Testis (tissue), 2 donors: ENCODE measurements at regions not wholly inside any gene's neighbourhood (a gene's known extent, or its start where the extent isn't known, plus 50 kb on each side); places are given as distances from the start of the nearest gene placed in this dataset.
"Not testable (repeated sequence)": the region's sequence is repeated elsewhere in the genome, so short reads cannot be mapped to it uniquely, and the experiment has no call there.

Source experiments
- DNase-seq: peaks from one replicate; pipeline ENCODE4 v3.0.0-alpha.2; 2019
- H3K27ac ChIP-seq, 2 donors: fragments of 200-600 bp; sonication (generic); one replicate each; pipeline ENCODE4 v1.5.1; 2019
- H3K27me3 ChIP-seq: fragments of 200-600 bp; sonication (generic); one replicate; pipeline ENCODE4 v1.5.1; 2019
- H3K36me3 ChIP-seq: fragments of 200-600 bp; sonication (generic); one replicate; pipeline ENCODE4 v1.5.1; 2017; ENCODE audit warnings: low read depth; ENCODE audit errors: missing control alignments
- H3K4me1 ChIP-seq: fragments of 200-600 bp; sonication (generic); one replicate; pipeline ENCODE4 v1.5.1; 2019
- H3K4me3 ChIP-seq, 2 donors: fragments of 200-600 bp; sonication (generic); one replicate each; pipeline ENCODE4 v1.5.1; 2017 to 2019
- H3K9me3 ChIP-seq: fragments of 200-600 bp; sonication (generic); one replicate; pipeline ENCODE4 v1.5.1; 2017
- CTCF ChIP-seq, 3 experiments: fragments of 450-650 bp in 2 of 3; fragments of 200-600 bp in 1 of 3; sonication (generic) in 1 of 3; IDR thresholded peaks; one replicate each; pipeline ENCODE4 v1.5.1; 2016 to 2019; ENCODE audit warnings: antibody characterized with exemption in 3 of 3, mild to moderate bottlenecking in 2 of 3, moderate library complexity in 1 of 3
- POLR2A ChIP-seq: fragments of 450-650 bp; IDR thresholded peaks from one replicate; pipeline ENCODE4 v1.6.1; 2017; ENCODE audit warnings: antibody characterized with exemption, mild to moderate bottlenecking, moderate library complexity
- WGBS, 2 donors: methylation state at CpG; one replicate each; pipeline ENCODE4 v1.1.5; 2018; 5-methylcytosine and 5-hydroxymethylcytosine counted together
- intact Hi-C: fragments of 100-400 bp; cut with DNase I; formaldehyde crosslinking; loops from one replicate; pipeline ENCODE4 v1.15.1; 2023; ENCODE audit warnings: low total_unique reads

- 0% methylated on average over 1 of the region's 1 CpG for WGBS, 2 donors
- Histone ChIP-seq H3K4me1 (no peaks in the 10 kb centered on the region), H3K27me3 (no peaks in the 10 kb centered on the region), H3K36me3 (no peaks in the 10 kb centered on the region), H3K27ac (no peak overlapping the region), H3K9me3 (no peaks in the 10 kb centered on the region), H3K4me3 (no peak overlapping the region)
- DNase-seq: no peak
- intact Hi-C loops: no loop called here
- TF ChIP-seq CTCF (IDR thresholded peaks at IDR 0.05): no peak
- no peak for TF ChIP-seq POLR2A
These were observed 1585.6 kb downstream of the EFNA5 start for GRCh38 chr5:106085136-106085535.

GRCh38 chr5:106080535-106080934 is 1590.2 kb downstream of the EFNA5 start:
- H3K27me3 ChIP-seq: no peaks in the 10 kb centered on the region
- no peaks in the 10 kb centered on the region for H3K9me3 ChIP-seq
- intact Hi-C loops: no loop called here
- no peaks in the 10 kb centered on the region for H3K36me3 ChIP-seq
- no peak overlapping the region for H3K27ac ChIP-seq
- DNase-seq: no peak
- TF ChIP-seq CTCF (IDR thresholded peaks at IDR 0.05): no peak
- no peak for TF ChIP-seq POLR2A
- no peak overlapping the region for H3K4me3 ChIP-seq
- H3K4me1 ChIP-seq: no peaks in the 10 kb centered on the region
- WGBS, 2 donors: 45 to 81% methylated on average over 1 of the region's 1 CpG

GRCh38 chr5:106076655-106077054 is 1594.1 kb downstream of the EFNA5 start:
- intact Hi-C loops: no loop called here

GRCh38 chr5:106072208-106072607 is 1598.5 kb downstream of the EFNA5 start:
- H3K4me1 ChIP-seq: no peaks in the 10 kb centered on the region
- no peak for TF ChIP-seq POLR2A
- TF ChIP-seq CTCF (IDR thresholded peaks at IDR 0.05): no peak
- H3K27me3 ChIP-seq: no peaks in the 10 kb centered on the region
- no peak overlapping the region for H3K27ac ChIP-seq
- intact Hi-C loops: no loop called here
- 87 to 89% methylated on average over 2 of the region's 2 CpGs for WGBS, 2 donors
- no peak overlapping the region for H3K4me3 ChIP-seq
- H3K9me3 ChIP-seq: no peaks in the 10 kb centered on the region
- DNase-seq: no peak
- H3K36me3 ChIP-seq: no peaks in the 10 kb centered on the region

More at GRCh38 chr5:106076655-106077054, 1594.1 kb downstream of the EFNA5 start:
- 84 to 86% methylated on average over 4 of the region's 4 CpGs for WGBS, 2 donors
- Histone ChIP-seq H3K4me3 (no peak overlapping the region), H3K36me3 (no peaks in the 10 kb centered on the region), H3K27me3 (no peaks in the 10 kb centered on the region), H3K27ac (no peak overlapping the region), H3K9me3 (no peaks in the 10 kb centered on the region), H3K4me1 (no peaks in the 10 kb centered on the region)
- no peak for DNase-seq
- TF ChIP-seq CTCF (IDR thresholded peaks at IDR 0.05) (no peak), POLR2A (no peak)

- Histone ChIP-seq H3K4me3 (no peak overlapping the region), H3K9me3 (no peaks in the 10 kb centered on the region), H3K27ac (no peak overlapping the region), H3K36me3 (no peaks in the 10 kb centered on the region), H3K27me3 (no peaks in the 10 kb centered on the region), H3K4me1 (no peaks in the 10 kb centered on the region)
- WGBS, 2 donors: 92 to 97% methylated on average over 1 of the region's 1 CpG
- intact Hi-C loops: no loop called here
- no peak for DNase-seq
- no peak for TF ChIP-seq POLR2A
- no peak for TF ChIP-seq CTCF (IDR thresholded peaks at IDR 0.05)
These were observed 1623.4 kb downstream of the EFNA5 start for GRCh38 chr5:106047341-106047740.

GRCh38 chr5:106032069-106032468 is 1638.7 kb downstream of the EFNA5 start:
- intact Hi-C loops, DNase-seq, H3K36me3 ChIP-seq, H3K4me3 ChIP-seq, H3K4me1 ChIP-seq, H3K27me3 ChIP-seq, H3K9me3 ChIP-seq, H3K27ac ChIP-seq: not testable (repeated sequence)
- 79 to 82% methylated on average over 2 of the region's 2 CpGs for WGBS, 2 donors
